Lower lobe of right lung (tissue), 2 donors: ENCODE measurements at regions not wholly inside any gene's neighbourhood (a gene's known extent, or its start where the extent isn't known, plus 50 kb on each side); places are given as distances from the start of the nearest gene placed in this dataset.

Experiments
- ATAC-seq, 2 donors: fragments of 200-7000 bp; cut with Tn5 transposase; one replicate each; pipeline ENCODE4 v1.9.1; 2020 to 2022; ENCODE audit warnings: mild to moderate bottlenecking in 2 of 2, moderate library complexity in 2 of 2
- DNase-seq: peaks from one replicate; pipeline ENCODE4 v3.0.0-alpha.2; 2020
- H3K27ac ChIP-seq: fragments of 200-600 bp; one replicate; pipeline ENCODE4 v1.8.0; 2022
- H3K27me3 ChIP-seq: fragments of 200-600 bp; one replicate; pipeline ENCODE4 v1.8.0; 2022; ENCODE audit warnings: low read depth
- H3K36me3 ChIP-seq: fragments of 200-600 bp; one replicate; pipeline ENCODE4 v1.8.0; 2022; ENCODE audit warnings: mild to moderate bottlenecking
- H3K4me1 ChIP-seq: fragments of 200-600 bp; one replicate; pipeline ENCODE4 v1.8.0; 2022
- H3K4me3 ChIP-seq: fragments of 200-600 bp; one replicate; pipeline ENCODE4 v1.8.0; 2022; ENCODE audit warnings: mild to moderate bottlenecking
- H3K9me3 ChIP-seq: fragments of 200-600 bp; one replicate; pipeline ENCODE4 v1.8.0; 2022
- intact Hi-C: fragments of 100-400 bp; cut with DNase I; formaldehyde crosslinking; loops from one replicate; pipeline ENCODE4 v1.11.0; 2022
- TF ChIP-seq, protein P1 (sequence below): fragments of 200-600 bp; IDR thresholded peaks from one replicate; pipeline ENCODE4 v1.8.0; 2022; ENCODE audit warnings: antibody characterized with exemption, mild to moderate bottlenecking
- donor health status: DM: no; HTN: yes; CAD: no; lungs with severe emphysema.

DNA sequence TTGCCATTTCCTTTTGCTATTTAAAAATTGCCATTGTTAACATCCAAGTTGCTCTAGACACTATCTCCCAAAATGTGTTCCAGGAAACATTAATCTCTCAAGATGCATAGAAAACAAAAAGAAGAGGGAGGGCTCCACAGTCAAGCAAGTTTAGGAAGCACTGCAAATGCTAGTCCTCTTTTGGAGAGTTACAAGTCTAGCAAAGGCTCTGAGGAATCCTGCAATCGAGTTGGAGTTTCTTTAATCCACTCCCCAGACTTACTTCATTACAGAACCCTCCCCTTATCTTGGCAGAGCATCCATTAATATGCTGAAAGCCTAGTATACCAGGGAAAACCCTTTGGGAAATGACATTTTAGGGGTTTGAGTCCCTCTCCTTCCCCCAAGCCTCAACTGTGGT, 147.9 kb downstream of the SYF2 start:
- DNase-seq (no peak), ATAC-seq (no peak)
- intact Hi-C loops: no loop called here
- H3K27ac ChIP-seq: no peak overlapping the region
- no peaks in the 10 kb centered on the region for H3K36me3 ChIP-seq
- H3K4me1 ChIP-seq: no peaks in the 10 kb centered on the region
- no peaks in the 10 kb centered on the region for H3K9me3 ChIP-seq
- H3K4me3 ChIP-seq: no peak overlapping the region
- TF ChIP-seq, protein P1, sequence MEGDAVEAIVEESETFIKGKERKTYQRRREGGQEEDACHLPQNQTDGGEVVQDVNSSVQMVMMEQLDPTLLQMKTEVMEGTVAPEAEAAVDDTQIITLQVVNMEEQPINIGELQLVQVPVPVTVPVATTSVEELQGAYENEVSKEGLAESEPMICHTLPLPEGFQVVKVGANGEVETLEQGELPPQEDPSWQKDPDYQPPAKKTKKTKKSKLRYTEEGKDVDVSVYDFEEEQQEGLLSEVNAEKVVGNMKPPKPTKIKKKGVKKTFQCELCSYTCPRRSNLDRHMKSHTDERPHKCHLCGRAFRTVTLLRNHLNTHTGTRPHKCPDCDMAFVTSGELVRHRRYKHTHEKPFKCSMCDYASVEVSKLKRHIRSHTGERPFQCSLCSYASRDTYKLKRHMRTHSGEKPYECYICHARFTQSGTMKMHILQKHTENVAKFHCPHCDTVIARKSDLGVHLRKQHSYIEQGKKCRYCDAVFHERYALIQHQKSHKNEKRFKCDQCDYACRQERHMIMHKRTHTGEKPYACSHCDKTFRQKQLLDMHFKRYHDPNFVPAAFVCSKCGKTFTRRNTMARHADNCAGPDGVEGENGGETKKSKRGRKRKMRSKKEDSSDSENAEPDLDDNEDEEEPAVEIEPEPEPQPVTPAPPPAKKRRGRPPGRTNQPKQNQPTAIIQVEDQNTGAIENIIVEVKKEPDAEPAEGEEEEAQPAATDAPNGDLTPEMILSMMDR: no peak
- H3K27me3 ChIP-seq: peaks cover 2% of the 10 kb centered on the region

DNA sequence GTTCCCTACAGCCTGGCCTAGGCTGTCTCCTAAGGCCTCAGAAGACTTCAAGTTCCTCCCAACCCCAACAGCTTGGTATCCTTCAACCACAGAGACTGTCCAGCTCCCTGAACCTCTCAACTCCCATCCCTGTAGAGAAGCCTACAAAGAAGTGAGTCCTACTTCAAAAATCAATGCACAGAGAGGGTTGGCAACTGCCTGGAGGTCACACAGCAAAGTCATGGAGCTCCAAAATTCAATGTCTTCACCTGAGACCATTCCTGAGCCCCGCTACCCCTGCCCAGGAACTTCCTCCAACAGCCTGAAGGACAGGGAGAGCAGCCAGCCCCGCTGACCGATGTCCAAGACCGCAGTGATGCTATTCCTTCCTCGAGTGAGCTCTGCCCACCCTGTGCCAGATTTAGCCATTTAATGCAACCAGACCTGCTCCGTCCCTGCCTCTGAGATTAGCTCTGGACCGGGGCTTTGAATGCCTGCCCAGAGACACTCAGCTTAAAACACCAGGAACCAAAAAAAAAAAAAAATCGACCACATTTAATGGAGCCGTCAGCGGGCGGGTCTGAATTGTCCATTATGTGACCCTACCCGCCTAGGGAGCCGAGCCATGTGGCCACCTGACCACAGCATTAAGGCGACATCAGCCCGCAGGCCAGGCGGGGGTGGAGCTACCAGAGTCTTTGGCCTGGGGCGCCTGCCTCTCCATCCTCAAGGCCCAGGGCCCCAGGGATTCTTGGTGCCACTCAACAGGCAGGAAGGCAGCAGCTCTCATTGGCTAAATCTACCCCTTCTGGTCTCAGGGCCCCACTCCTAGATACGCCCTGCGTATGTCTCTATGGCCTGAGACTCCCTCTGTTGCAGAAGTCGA, 148.6 kb downstream of the SYF2 start:
- DNase-seq: no peak
- TF ChIP-seq, protein P1: no peak
- H3K4me3 ChIP-seq: no peak overlapping the region
- intact Hi-C loops: no loop called here
- H3K36me3 ChIP-seq: no peaks in the 10 kb centered on the region
- H3K9me3 ChIP-seq: no peaks in the 10 kb centered on the region
- H3K4me1 ChIP-seq: no peaks in the 10 kb centered on the region
- ATAC-seq: no peak
- no peaks in the 10 kb centered on the region for H3K27me3 ChIP-seq
- H3K27ac ChIP-seq: no peak overlapping the region

DNA sequence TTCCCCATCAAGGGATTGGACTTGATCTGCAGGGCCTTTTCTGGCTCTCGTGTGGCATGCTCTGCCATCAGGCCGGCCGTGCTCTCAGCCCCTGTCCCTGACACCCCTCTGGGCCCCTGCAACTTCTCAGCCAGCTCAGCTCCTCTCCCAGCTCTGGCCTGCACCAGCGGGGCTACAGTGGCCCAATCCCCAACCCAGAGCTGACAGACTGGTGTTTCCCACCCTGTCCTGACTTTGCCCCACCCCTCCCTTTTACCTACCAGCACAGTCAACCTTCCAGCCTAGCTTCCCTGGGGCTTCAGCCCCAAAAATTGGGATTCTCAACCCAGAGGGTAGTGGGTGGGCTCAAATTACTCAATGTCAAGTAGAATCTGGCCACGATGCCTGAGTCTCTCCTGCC, 149.3 kb downstream of the SYF2 start:
- TF ChIP-seq, protein P1: no peak
- H3K9me3 ChIP-seq: no peaks in the 10 kb centered on the region
- no peaks in the 10 kb centered on the region for H3K27me3 ChIP-seq
- ATAC-seq (no peak), DNase-seq (no peak)
- H3K36me3 ChIP-seq: no peaks in the 10 kb centered on the region
- no peak overlapping the region for H3K4me3 ChIP-seq
- intact Hi-C loops: no loop called here
- H3K4me1 ChIP-seq: no peaks in the 10 kb centered on the region
- H3K27ac ChIP-seq: no peak overlapping the region

DNA sequence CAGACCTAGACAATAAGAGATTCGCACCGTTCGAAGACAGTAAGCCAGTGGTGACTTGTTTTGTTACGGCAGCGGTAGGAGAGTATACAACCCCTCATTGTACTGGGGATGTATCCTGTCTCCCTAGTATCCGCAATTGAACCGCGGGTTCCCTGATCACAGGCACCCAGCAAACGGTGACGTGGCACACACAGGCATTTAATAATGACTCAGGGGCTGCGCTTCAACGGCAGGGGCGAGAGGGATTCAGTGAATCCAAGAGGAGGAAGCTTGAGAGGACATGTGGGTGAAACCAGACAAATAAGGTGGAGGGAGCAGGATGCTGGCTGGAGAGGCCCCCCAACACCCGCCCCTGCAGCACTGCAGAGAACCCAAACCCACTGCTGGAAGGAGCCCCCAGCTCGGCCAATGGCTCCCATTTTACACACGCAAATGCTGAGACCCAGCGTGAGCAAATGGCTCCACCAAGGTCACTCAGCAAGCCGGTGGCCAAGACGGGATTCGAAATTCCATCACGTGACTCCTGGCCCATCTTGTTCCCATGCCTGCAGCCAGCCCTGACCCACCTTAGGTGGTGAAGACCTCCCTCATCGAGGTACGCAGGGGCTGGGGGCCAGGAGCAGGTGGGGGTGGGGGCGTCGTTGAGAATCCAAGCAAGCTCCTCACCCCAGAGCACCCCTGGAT, 149.9 kb downstream of the SYF2 start:
- no peak overlapping the region for H3K4me3 ChIP-seq
- intact Hi-C loops: no loop called here
- ATAC-seq (no peak), DNase-seq (no peak)
- no peaks in the 10 kb centered on the region for H3K36me3 ChIP-seq
- H3K27ac ChIP-seq: no peak overlapping the region
- H3K27me3 ChIP-seq: no peaks in the 10 kb centered on the region
- TF ChIP-seq, protein P1: no peak
- H3K9me3 ChIP-seq: no peaks in the 10 kb centered on the region
- no peaks in the 10 kb centered on the region for H3K4me1 ChIP-seq

DNA sequence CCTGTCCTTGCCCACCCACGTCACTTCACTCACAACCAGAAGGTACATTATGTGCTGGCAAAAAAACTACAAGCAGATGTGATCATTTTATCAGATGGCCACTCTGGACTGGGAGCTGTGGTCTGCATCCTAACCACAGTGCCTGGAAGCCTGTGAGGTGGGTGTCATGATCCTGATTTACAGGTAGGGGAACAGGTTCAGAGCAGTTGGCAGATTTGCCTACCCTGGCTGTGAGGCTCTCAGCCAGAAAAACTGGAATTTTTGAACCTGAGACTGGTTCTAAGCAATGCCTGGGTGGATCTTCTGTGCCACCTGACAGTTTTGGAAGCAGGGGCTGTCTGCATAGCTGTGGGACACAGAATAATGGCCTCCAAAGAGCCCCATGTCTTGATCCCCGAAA, 150.8 kb downstream of the SYF2 start:
- Histone ChIP-seq H3K36me3 (no peaks in the 10 kb centered on the region), H3K27me3 (no peaks in the 10 kb centered on the region), H3K4me1 (no peaks in the 10 kb centered on the region), H3K4me3 (no peak overlapping the region), H3K9me3 (no peaks in the 10 kb centered on the region), H3K27ac (no peak overlapping the region)
- DNase-seq (no peak), ATAC-seq (no peak)
- intact Hi-C loops: no loop called here
- TF ChIP-seq, protein P1: no peak
